Aorta (tissue), 5 donors: ENCODE measurements at regions not wholly inside any gene's neighbourhood (a gene's known extent, or its start where the extent isn't known, plus 50 kb on each side); places are given as distances from the start of the nearest gene placed in this dataset.
A peak's percentile ranks its signal among the peaks of the same experiment; 100 is the strongest.
"Not testable (repeated sequence)": the region's sequence is repeated elsewhere in the genome, so short reads cannot be mapped to it uniquely, and the experiment has no call there.

Source experiments
- ATAC-seq: fragments of 200-7000 bp; cut with Tn5 transposase; one replicate; pipeline ENCODE4 v1.9.1; 2022; ENCODE audit warnings: moderate library complexity; ENCODE audit not compliant: low FRiP score
- DNase-seq, 2 donors: peaks; one replicate each; pipeline ENCODE4 v3.0.0-alpha.2; 2020
- H3K27ac ChIP-seq, 2 donors: one replicate each; pipeline ENCODE4 v1.5.1; 2013; ENCODE audit warnings: low read length in 2 of 2, mild to moderate bottlenecking in 2 of 2, moderate library complexity in 2 of 2, control low read depth in 1 of 2, inconsistent platforms in 1 of 2, low read depth in 1 of 2
- H3K27me3 ChIP-seq, 2 donors: one replicate each; pipeline ENCODE4 v1.6.1; 2013; ENCODE audit warnings: control low read depth in 1 of 2, low read length in 1 of 2, mild to moderate bottlenecking in 1 of 2, moderate library complexity in 1 of 2; ENCODE audit not compliant: insufficient read depth in 2 of 2, control insufficient read depth in 1 of 2
- H3K36me3 ChIP-seq, 2 donors: one replicate each; pipeline ENCODE4 v1.6.1; 2013; ENCODE audit warnings: control low read depth in 1 of 2, low read length in 1 of 2, mild to moderate bottlenecking in 1 of 2; ENCODE audit not compliant: insufficient read depth in 2 of 2, control insufficient read depth in 1 of 2
- H3K4me1 ChIP-seq, 2 donors: one replicate each; pipeline ENCODE4 v1.6.1; 2013; ENCODE audit warnings: low read length in 2 of 2, control low read depth in 1 of 2, mild to moderate bottlenecking in 1 of 2, moderate library complexity in 1 of 2; ENCODE audit not compliant: insufficient read depth in 2 of 2, control insufficient read depth in 1 of 2
- H3K4me3 ChIP-seq, 2 donors: one replicate each; pipeline ENCODE4 v1.5.1; 2013; ENCODE audit warnings: low read length in 2 of 2, control low read depth in 1 of 2, mild to moderate bottlenecking in 1 of 2
- H3K9me3 ChIP-seq: one replicate; pipeline ENCODE4 v1.6.1; 2013; ENCODE audit warnings: mild to moderate bottlenecking, low read length; ENCODE audit not compliant: control insufficient read depth
- WGBS, 2 donors: extraction: QIAGEN DNeasy Blood & Tissue Kit; methylation state at CpG; one replicate each; pipeline ENCODE4 v1.1.7; 2013; 5-methylcytosine and 5-hydroxymethylcytosine counted together
- intact Hi-C, 2 donors: fragments of 100-400 bp; cut with DNase I; formaldehyde crosslinking; loops; one replicate each; pipeline versions ENCODE4 v1.14.2 to v1.15.0; 2022
- donor health status: healthy with polysubstance abuse.
- donor health status: Bipolar disorder and iron deficiency.
- donor health status: DM: no; HTN: no; CAD: no.
- donor health status: DM: no; HTN: no; CAD: no.
- donor health status: DM: yes; HTN: yes; CAD: no.

GRCh38 chr6:122265755-122266154, 133.7 kb upstream of the HSF2 start:
- H3K9me3 ChIP-seq = no peaks in the 10 kb centered on the region
- DNase-seq (no peak), ATAC-seq (no peak)
- H3K4me3 ChIP-seq = no peak overlapping the region
- intact Hi-C loops = no loop called here
- no peaks in the 10 kb centered on the region for H3K36me3 ChIP-seq
- H3K27ac ChIP-seq = no peak overlapping the region
- H3K4me1 ChIP-seq = no peaks in the 10 kb centered on the region
- 64 to 68% methylated on average over 1 of the region's 1 CpG for WGBS, 2 donors
- no peaks in the 10 kb centered on the region for H3K27me3 ChIP-seq

GRCh38 chr6:122268394-122268793, 131.1 kb upstream of the HSF2 start:
- Histone ChIP-seq H3K4me3 (no peak overlapping the region), H3K4me1 (no peaks in the 10 kb centered on the region), H3K9me3 (no peaks in the 10 kb centered on the region), H3K36me3 (no peaks in the 10 kb centered on the region), H3K27me3 (no peaks in the 10 kb centered on the region), H3K27ac (no peak overlapping the region)
- ATAC-seq = no peak
- intact Hi-C loops = no loop called here
- WGBS, 2 donors = 93 to 94% methylated on average over 2 of the region's 2 CpGs
- no peak for DNase-seq

DNA sequence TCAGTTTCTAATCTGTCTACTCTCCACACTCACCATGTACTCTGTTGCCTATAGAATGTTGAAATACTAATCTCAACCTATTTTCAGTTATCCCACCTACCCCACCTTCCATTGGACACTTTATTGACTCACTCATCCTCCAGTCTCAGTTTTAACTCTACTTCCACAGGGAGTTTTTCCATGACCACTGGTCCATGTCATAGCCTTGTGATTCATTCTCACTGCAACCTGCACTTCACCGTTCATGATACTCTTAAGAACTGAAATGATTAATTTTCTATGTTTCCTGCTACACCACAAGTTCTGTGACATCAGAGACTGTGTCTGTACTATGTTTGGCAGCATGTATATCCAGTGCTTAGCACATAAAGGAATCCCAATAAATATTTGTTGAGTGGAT, 122.8 kb upstream of the HSF2 start:
- no peak overlapping the region for H3K4me3 ChIP-seq
- no peaks in the 10 kb centered on the region for H3K9me3 ChIP-seq
- ATAC-seq = no peak
- intact Hi-C loops = no loop called here
- H3K27me3 ChIP-seq = no peaks in the 10 kb centered on the region
- no peak overlapping the region for H3K27ac ChIP-seq
- no peak for DNase-seq
- no peaks in the 10 kb centered on the region for H3K4me1 ChIP-seq
- H3K36me3 ChIP-seq = no peaks in the 10 kb centered on the region
- WGBS, 2 donors = 19 to 31% methylated on average over 1 of the region's 1 CpG

DNA sequence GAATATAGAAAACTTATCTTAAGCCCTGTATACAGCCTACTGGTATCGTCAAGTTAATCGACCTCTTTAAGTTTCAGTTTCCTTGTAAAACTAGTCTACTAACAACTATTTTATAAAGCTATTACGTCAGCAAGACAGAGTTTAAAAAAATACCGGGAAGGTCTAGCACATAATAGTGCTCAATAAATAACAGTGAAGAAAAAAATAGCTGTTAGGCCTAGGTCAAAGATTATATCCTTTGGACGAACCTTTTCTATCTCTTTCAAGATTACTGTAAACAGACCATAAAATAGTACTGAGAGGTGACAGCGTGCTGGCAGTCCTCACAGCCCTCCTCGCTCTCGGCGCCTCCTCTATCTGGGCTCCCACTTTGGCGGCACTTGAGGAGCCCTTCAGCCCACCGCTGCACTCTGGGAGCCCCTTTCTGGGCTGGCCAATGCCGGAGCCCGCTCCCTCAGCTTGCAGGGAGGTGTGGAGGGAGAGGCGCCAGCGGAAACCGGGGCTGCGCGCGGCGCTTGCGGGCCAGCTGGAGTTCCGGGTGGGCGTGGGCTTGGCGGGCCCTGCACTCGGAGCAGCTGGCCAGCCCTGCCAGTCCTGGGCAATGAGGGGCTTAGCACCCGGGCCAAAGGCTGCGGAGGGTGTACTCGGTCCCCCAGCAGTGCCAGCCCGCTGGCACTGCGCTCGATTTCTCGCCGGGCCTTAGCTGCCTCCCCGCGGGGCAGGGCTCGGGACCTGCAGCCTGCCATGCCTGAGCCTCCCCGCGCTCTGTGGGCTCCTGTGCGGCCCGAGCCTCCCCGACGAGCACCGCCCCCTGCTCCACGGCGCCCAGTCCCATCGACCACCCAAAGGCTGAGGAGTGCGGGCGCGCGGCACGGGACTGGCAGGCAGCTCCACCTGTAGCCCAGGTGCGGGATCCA, 119.1 kb upstream of the HSF2 start:
- H3K27me3 ChIP-seq, H3K27ac ChIP-seq, H3K4me1 ChIP-seq, intact Hi-C loops, H3K36me3 ChIP-seq, ATAC-seq, H3K4me3 ChIP-seq, H3K9me3 ChIP-seq: not testable (repeated sequence)
- 93 to 94% methylated on average over 51 to 52 of the region's 52 CpGs for WGBS, 2 donors
- peak; percentile 36 to 55 for DNase-seq

DNA sequence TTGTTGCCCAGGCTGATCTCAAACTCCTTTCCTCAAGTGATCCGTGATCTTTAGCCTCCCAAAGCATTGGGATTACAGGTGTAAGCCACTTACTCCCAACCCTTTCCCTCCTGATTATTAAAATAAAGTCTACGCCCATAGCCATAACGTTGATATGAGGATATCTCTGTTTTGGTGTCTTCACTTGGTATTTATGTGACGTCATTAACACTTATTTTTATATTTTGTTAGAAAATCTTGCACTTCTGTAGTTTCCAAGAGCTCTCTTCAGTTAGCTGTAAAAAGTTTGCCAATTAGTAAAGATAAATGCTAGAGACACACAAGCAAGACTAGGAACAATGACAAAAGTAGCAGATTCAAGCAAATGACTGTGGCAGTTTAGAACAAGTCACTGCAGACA, 115.6 kb upstream of the HSF2 start:
- intact Hi-C loops = no loop called here
- ATAC-seq (no peak), DNase-seq (no peak)
- WGBS, 2 donors = 82 to 85% methylated on average over 4 of the region's 4 CpGs
- H3K4me3 ChIP-seq = no peak overlapping the region
- no peaks in the 10 kb centered on the region for H3K4me1 ChIP-seq
- H3K27me3 ChIP-seq = no peaks in the 10 kb centered on the region
- no peaks in the 10 kb centered on the region for H3K9me3 ChIP-seq
- no peak overlapping the region for H3K27ac ChIP-seq
- H3K36me3 ChIP-seq = no peaks in the 10 kb centered on the region

DNA sequence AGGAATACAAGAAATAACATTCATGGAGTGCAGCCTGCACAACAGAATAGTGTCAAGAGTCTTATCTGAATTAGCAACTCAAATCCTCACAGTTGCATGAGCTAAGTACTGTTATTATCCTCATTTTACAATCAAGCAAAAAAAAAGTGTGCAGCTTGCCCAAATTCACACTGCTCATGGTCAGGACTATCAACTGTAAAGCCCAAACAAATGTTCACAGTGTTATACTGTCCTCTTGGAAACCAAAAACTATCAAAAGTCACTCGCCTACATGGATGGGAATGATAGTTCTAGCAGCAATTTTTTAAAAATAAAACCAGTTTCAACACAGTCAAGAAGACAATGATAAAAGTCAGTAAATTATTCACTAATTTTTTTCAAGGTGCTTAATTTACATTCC, 114.6 kb upstream of the HSF2 start:
- intact Hi-C loops = no loop called here
- H3K27ac ChIP-seq = no peak overlapping the region
- DNase-seq (no peak), ATAC-seq (peak; percentile 38)
- no peaks in the 10 kb centered on the region for H3K36me3 ChIP-seq
- no peaks in the 10 kb centered on the region for H3K4me1 ChIP-seq
- H3K27me3 ChIP-seq = no peaks in the 10 kb centered on the region
- WGBS, 2 donors = 82 to 92% methylated on average over 1 of the region's 1 CpG
- H3K9me3 ChIP-seq = no peaks in the 10 kb centered on the region
- H3K4me3 ChIP-seq = no peak overlapping the region

- no peak overlapping the region for H3K4me3 ChIP-seq
- DNase-seq (no peak), ATAC-seq (peak; percentile 64)
- WGBS, 2 donors = 68 to 71% methylated on average over 4 of the region's 4 CpGs
- H3K27ac ChIP-seq = no peak overlapping the region
- H3K4me1 ChIP-seq = no peaks in the 10 kb centered on the region
- H3K27me3 ChIP-seq = no peaks in the 10 kb centered on the region
- H3K36me3 ChIP-seq = no peaks in the 10 kb centered on the region
- intact Hi-C loops = no loop called here
- H3K9me3 ChIP-seq = no peaks in the 10 kb centered on the region
Measured at GRCh38 chr6:122285292-122285913, 114.0 kb upstream of the HSF2 start.

- ATAC-seq = no peak
- Histone ChIP-seq H3K4me3 (no peak overlapping the region), H3K36me3 (no peaks in the 10 kb centered on the region), H3K9me3 (no peaks in the 10 kb centered on the region), H3K27ac (no peak overlapping the region), H3K27me3 (no peaks in the 10 kb centered on the region), H3K4me1 (no peaks in the 10 kb centered on the region)
- no peak for DNase-seq
- intact Hi-C loops = no loop called here
Measured at GRCh38 chr6:122286512-122286911, 112.9 kb upstream of the HSF2 start.
